ENCODE measurements at regions not wholly inside any gene's neighbourhood (a gene's known extent, or its start where the extent isn't known, plus 50 kb on each side); places are given as distances from the start of the nearest gene placed in this dataset.

GRCh38 chr15:37880009-37880834 is 54.2 kb upstream of the TMCO5A start:
- DNase-seq = peak in 1 of 2 donors; percentile 2

- DNase-seq = no peak
These were observed 53.6 kb upstream of the TMCO5A start for GRCh38 chr15:37880835-37881153.

- DNase-seq = no peak
These were observed 53.0 kb upstream of the TMCO5A start for GRCh38 chr15:37881237-37882013.

GRCh38 chr15:37882640-37883039 is 51.8 kb upstream of the TMCO5A start:
- no peak for DNase-seq
